GM23338 (cell line): ENCODE measurements at regions not wholly inside any gene's neighbourhood (a gene's known extent, or its start where the extent isn't known, plus 50 kb on each side); places are given as distances from the start of the nearest gene placed in this dataset.

Source experiments
- ATAC-seq: fragments of 200-7000 bp; cut with Tn5 transposase; 3 replicates; pipeline ENCODE4 v1.9.1; 2020
- DNase-seq: peaks from one replicate; pipeline ENCODE4 v3.0.0-alpha.2; 2015; ENCODE audit warnings: low spot score
- H2AFZ ChIP-seq: fragments of 200-600 bp; sonication (generic); 2 replicates; pipeline ENCODE4 v1.8.0; 2016; ENCODE audit warnings: antibody characterized with exemption, mild to moderate bottlenecking, moderate library complexity
- H3F3A ChIP-seq: fragments of 200-600 bp; sonication (generic); replicated peaks from 2 replicates; pipeline ENCODE4 v1.8.0; 2017; ENCODE audit warnings: antibody characterized with exemption, mixed run types, low read depth
- H3K27ac ChIP-seq: fragments of 200-600 bp; sonication (generic); 2 replicates; pipeline ENCODE4 v1.6.1; 2016; ENCODE audit warnings: low read depth
- H3K27me3 ChIP-seq: fragments of 200-600 bp; sonication (generic); 2 replicates; pipeline ENCODE4 v1.8.0; 2016; ENCODE audit warnings: mild to moderate bottlenecking, mixed run types, moderate library complexity; ENCODE audit not compliant: insufficient read depth
- H3K36me3 ChIP-seq: fragments of 200-600 bp; sonication (generic); 2 replicates; pipeline ENCODE4 v1.8.0; 2016; ENCODE audit warnings: mild to moderate bottlenecking; ENCODE audit not compliant: insufficient read depth
- H3K4me1 ChIP-seq: fragments of 200-600 bp; sonication (generic); 2 replicates; pipeline ENCODE4 v1.8.0; 2016; ENCODE audit warnings: mild to moderate bottlenecking, moderate library complexity; ENCODE audit not compliant: insufficient read depth
- H3K4me2 ChIP-seq: fragments of 200-600 bp; sonication (generic); 2 replicates; pipeline ENCODE4 v1.7.1; 2017; ENCODE audit warnings: mixed run types
- H3K4me3 ChIP-seq: fragments of 200-600 bp; sonication (generic); 2 replicates; pipeline ENCODE4 v1.6.1; 2016; ENCODE audit warnings: mixed run types
- H3K79me2 ChIP-seq: fragments of 200-600 bp; sonication (generic); replicated peaks from 2 replicates; pipeline ENCODE4 v1.8.0; 2017; ENCODE audit warnings: mild to moderate bottlenecking; ENCODE audit not compliant: insufficient read depth
- H3K9me2 ChIP-seq: fragments of 200-600 bp; sonication (generic); 2 replicates; pipeline ENCODE4 v1.8.0; 2017; ENCODE audit not compliant: insufficient read depth
- H4K20me1 ChIP-seq: fragments of 200-600 bp; sonication (generic); replicated peaks from 2 replicates; pipeline ENCODE4 v1.8.0; 2017; ENCODE audit warnings: mild to moderate bottlenecking; ENCODE audit not compliant: insufficient read depth
- H3K27ac Mint-ChIP-seq: 2 replicates; pipeline ENCODE4 v1.8.0; 2020; ENCODE audit warnings: inconsistent platforms, mild to moderate bottlenecking, moderate library complexity, mixed read lengths
- H3K27me3 Mint-ChIP-seq: 3 replicates; pipeline ENCODE4 v1.8.0; 2022; ENCODE audit warnings: low read depth, mild to moderate bottlenecking, moderate library complexity, mixed read lengths, inconsistent platforms; ENCODE audit not compliant: insufficient read depth, poor library complexity
- H3K36me3 Mint-ChIP-seq: 3 replicates; pipeline ENCODE4 v1.8.0; 2021; ENCODE audit warnings: low read depth, mild to moderate bottlenecking, inconsistent platforms, moderate library complexity, mixed read lengths
- H3K4me1 Mint-ChIP-seq: 3 replicates; pipeline ENCODE4 v1.8.0; 2020; ENCODE audit warnings: mild to moderate bottlenecking, inconsistent platforms, mixed read lengths
- H3K4me3 Mint-ChIP-seq: 3 replicates; pipeline ENCODE4 v1.8.0; 2021; ENCODE audit warnings: moderate library complexity, mild to moderate bottlenecking, inconsistent platforms, mixed read lengths
- H3K9me3 Mint-ChIP-seq: 3 replicates; pipeline ENCODE4 v1.8.0; 2020; ENCODE audit warnings: moderate library complexity, mild to moderate bottlenecking, inconsistent platforms, mixed read lengths
- CREB1 ChIP-seq: fragments of 250-450 bp; sonication (Bioruptor Pico); IDR thresholded peaks from 2 replicates; pipeline ENCODE4 v1.5.0; 2020; ENCODE audit warnings: low read depth, mild to moderate bottlenecking, moderate library complexity
- EZH2 ChIP-seq: fragments of 200-600 bp; sonication (generic); IDR thresholded peaks from one replicate; pipeline ENCODE4 v1.8.0; 2017; ENCODE audit warnings: antibody characterized with exemption, mild to moderate bottlenecking, low read depth; ENCODE audit not compliant: unreplicated experiment
- JUNB ChIP-seq: IDR thresholded peaks from one replicate; pipeline ENCODE4 v1.6.1; 2016; ENCODE audit warnings: antibody characterized with exemption; ENCODE audit not compliant: unreplicated experiment
- POLR2AphosphoS5 ChIP-seq: IDR thresholded peaks from 2 replicates; pipeline ENCODE4 v1.6.1; 2016; ENCODE audit warnings: antibody characterized with exemption, low read depth
- STAT1 ChIP-seq: IDR thresholded peaks from one replicate; pipeline ENCODE4 v1.6.1; 2016; ENCODE audit warnings: antibody characterized with exemption; ENCODE audit not compliant: unreplicated experiment
- ZNF114 ChIP-seq: fragments of 250-450 bp; sonication (Bioruptor Pico); IDR thresholded peaks from 2 replicates; pipeline ENCODE4 v1.5.0; 2020; ENCODE audit warnings: mild to moderate bottlenecking, moderate library complexity
- ZNF331 ChIP-seq: fragments of 250-450 bp; sonication (Bioruptor Pico); IDR thresholded peaks from 2 replicates; pipeline ENCODE4 v1.5.0; 2020; ENCODE audit warnings: low read depth, mild to moderate bottlenecking, moderate library complexity
- TF ChIP-seq, protein P1 (sequence below): IDR thresholded peaks from one replicate; pipeline ENCODE4 v1.6.1; 2018; ENCODE audit warnings: antibody characterized with exemption; ENCODE audit not compliant: unreplicated experiment
- TF ChIP-seq, protein P2 (sequence below): IDR thresholded peaks from 2 replicates; pipeline ENCODE4 v1.6.1; 2016; ENCODE audit warnings: antibody characterized with exemption
- TF ChIP-seq, protein P3 (sequence below): fragments of 250-450 bp; sonication (Bioruptor Pico); IDR thresholded peaks from 2 replicates; pipeline ENCODE4 v1.5.0; 2020; ENCODE audit warnings: mild to moderate bottlenecking, moderate library complexity

- TF ChIP-seq ZNF331, result no peak
- TF ChIP-seq ZNF114 (CRISPR knock-in tag), result no peak
- no peak for TF ChIP-seq POLR2AphosphoS5
- TF ChIP-seq, protein P1, sequence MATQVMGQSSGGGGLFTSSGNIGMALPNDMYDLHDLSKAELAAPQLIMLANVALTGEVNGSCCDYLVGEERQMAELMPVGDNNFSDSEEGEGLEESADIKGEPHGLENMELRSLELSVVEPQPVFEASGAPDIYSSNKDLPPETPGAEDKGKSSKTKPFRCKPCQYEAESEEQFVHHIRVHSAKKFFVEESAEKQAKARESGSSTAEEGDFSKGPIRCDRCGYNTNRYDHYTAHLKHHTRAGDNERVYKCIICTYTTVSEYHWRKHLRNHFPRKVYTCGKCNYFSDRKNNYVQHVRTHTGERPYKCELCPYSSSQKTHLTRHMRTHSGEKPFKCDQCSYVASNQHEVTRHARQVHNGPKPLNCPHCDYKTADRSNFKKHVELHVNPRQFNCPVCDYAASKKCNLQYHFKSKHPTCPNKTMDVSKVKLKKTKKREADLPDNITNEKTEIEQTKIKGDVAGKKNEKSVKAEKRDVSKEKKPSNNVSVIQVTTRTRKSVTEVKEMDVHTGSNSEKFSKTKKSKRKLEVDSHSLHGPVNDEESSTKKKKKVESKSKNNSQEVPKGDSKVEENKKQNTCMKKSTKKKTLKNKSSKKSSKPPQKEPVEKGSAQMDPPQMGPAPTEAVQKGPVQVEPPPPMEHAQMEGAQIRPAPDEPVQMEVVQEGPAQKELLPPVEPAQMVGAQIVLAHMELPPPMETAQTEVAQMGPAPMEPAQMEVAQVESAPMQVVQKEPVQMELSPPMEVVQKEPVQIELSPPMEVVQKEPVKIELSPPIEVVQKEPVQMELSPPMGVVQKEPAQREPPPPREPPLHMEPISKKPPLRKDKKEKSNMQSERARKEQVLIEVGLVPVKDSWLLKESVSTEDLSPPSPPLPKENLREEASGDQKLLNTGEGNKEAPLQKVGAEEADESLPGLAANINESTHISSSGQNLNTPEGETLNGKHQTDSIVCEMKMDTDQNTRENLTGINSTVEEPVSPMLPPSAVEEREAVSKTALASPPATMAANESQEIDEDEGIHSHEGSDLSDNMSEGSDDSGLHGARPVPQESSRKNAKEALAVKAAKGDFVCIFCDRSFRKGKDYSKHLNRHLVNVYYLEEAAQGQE, result no peak
- TF ChIP-seq EZH2, result no peak
- TF ChIP-seq JUNB, result no peak
- no peak for TF ChIP-seq STAT1
- TF ChIP-seq, protein P2, sequence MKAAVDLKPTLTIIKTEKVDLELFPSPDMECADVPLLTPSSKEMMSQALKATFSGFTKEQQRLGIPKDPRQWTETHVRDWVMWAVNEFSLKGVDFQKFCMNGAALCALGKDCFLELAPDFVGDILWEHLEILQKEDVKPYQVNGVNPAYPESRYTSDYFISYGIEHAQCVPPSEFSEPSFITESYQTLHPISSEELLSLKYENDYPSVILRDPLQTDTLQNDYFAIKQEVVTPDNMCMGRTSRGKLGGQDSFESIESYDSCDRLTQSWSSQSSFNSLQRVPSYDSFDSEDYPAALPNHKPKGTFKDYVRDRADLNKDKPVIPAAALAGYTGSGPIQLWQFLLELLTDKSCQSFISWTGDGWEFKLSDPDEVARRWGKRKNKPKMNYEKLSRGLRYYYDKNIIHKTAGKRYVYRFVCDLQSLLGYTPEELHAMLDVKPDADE, result no peak
- TF ChIP-seq CREB1 (CRISPR knock-in tag), result no peak
- TF ChIP-seq, protein P3, sequence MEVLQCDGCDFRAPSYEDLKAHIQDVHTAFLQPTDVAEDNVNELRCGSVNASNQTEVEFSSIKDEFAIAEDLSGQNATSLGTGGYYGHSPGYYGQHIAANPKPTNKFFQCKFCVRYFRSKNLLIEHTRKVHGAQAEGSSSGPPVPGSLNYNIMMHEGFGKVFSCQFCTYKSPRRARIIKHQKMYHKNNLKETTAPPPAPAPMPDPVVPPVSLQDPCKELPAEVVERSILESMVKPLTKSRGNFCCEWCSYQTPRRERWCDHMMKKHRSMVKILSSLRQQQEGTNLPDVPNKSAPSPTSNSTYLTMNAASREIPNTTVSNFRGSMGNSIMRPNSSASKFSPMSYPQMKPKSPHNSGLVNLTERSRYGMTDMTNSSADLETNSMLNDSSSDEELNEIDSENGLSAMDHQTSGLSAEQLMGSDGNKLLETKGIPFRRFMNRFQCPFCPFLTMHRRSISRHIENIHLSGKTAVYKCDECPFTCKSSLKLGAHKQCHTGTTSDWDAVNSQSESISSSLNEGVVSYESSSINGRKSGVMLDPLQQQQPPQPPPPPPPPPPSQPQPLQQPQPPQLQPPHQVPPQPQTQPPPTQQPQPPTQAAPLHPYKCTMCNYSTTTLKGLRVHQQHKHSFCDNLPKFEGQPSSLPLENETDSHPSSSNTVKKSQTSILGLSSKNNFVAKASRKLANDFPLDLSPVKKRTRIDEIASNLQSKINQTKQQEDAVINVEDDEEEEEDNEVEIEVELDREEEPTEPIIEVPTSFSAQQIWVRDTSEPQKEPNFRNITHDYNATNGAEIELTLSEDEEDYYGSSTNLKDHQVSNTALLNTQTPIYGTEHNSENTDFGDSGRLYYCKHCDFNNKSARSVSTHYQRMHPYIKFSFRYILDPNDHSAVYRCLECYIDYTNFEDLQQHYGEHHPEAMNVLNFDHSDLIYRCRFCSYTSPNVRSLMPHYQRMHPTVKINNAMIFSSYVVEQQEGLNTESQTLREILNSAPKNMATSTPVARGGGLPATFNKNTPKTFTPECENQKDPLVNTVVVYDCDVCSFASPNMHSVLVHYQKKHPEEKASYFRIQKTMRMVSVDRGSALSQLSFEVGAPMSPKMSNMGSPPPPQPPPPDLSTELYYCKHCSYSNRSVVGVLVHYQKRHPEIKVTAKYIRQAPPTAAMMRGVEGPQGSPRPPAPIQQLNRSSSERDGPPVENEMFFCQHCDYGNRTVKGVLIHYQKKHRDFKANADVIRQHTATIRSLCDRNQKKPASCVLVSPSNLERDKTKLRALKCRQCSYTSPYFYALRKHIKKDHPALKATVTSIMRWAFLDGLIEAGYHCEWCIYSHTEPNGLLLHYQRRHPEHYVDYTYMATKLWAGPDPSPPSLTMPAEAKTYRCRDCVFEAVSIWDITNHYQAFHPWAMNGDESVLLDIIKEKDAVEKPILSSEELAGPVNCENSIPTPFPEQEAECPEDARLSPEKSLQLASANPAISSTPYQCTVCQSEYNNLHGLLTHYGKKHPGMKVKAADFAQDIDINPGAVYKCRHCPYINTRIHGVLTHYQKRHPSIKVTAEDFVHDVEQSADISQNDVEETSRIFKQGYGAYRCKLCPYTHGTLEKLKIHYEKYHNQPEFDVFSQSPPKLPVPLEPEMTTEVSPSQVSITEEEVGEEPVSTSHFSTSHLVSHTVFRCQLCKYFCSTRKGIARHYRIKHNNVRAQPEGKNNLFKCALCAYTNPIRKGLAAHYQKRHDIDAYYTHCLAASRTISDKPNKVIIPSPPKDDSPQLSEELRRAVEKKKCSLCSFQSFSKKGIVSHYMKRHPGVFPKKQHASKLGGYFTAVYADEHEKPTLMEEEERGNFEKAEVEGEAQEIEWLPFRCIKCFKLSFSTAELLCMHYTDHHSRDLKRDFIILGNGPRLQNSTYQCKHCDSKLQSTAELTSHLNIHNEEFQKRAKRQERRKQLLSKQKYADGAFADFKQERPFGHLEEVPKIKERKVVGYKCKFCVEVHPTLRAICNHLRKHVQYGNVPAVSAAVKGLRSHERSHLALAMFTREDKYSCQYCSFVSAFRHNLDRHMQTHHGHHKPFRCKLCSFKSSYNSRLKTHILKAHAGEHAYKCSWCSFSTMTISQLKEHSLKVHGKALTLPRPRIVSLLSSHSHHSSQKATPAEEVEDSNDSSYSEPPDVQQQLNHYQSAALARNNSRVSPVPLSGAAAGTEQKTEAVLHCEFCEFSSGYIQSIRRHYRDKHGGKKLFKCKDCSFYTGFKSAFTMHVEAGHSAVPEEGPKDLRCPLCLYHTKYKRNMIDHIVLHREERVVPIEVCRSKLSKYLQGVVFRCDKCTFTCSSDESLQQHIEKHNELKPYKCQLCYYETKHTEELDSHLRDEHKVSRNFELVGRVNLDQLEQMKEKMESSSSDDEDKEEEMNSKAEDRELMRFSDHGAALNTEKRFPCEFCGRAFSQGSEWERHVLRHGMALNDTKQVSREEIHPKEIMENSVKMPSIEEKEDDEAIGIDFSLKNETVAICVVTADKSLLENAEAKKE (CRISPR knock-in tag), result no peak
- no peaks in the 10 kb centered on the region for H3K27me3 Mint-ChIP-seq
- no peak for DNase-seq
Measured at GRCh38 chr6:77040568-77041195, 422.6 kb downstream of the HTR1B start.

More at GRCh38 chr6:77040568-77041195, 422.6 kb downstream of the HTR1B start:
- Histone ChIP-seq H3K4me2 (no peak overlapping the region), H3K36me3 (0 out of 2 replicates have a peak, but pooled peaks cover 6% of the 10 kb centered on the region), H3K4me1 (no peaks in the 10 kb centered on the region), H3K9me2 (no peaks in the 10 kb centered on the region; the same call in none of the 2 replicates), H3K27me3 (no peaks in the 10 kb centered on the region), H4K20me1 (no peaks in the 10 kb centered on the region), H3K27ac (no peak overlapping the region), H3F3A (no peaks in the 10 kb centered on the region), H2AFZ (no peak overlapping the region), H3K79me2 (no peaks in the 10 kb centered on the region), H3K4me3 (no peak overlapping the region)
- H3K36me3 Mint-ChIP-seq, result peaks cover 12% of the 10 kb centered on the region
- H3K9me3 Mint-ChIP-seq, result peaks cover 15% of the 10 kb centered on the region
- H3K4me3 Mint-ChIP-seq, result no peak overlapping the region
- no peaks in the 10 kb centered on the region for H3K4me1 Mint-ChIP-seq
- ATAC-seq, result no peak
- no peak overlapping the region for H3K27ac Mint-ChIP-seq
